ENCODE measurements at regions not wholly inside any gene's neighbourhood (a gene's known extent, or its start where the extent isn't known, plus 50 kb on each side); places are given as distances from the start of the nearest gene placed in this dataset.

DNA sequence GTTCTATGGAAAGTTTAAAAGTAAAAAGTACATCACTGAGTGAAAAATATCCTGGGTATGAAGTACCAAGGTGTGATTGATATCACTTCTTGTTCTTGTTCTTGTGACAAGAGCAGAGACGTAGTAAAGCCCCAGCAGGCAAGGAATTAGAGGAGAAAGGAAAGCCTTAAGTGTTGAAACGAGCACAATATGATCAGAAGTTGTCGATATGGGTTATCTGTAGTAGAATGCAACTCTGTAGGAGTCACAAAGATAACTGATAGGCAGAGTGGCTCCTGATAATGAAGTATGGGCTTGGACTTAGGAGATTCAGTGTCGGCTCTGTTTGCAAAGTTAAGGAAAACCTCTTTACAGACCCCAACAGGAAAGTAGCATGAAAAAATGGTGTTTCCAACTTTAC, 1179.1 kb downstream of the DTWD2 start:
- no peak overlapping the region for H3K4me3 ChIP-seq (replicated peaks; ENCODE audit: low read depth, low read length)
- DNase-seq (ENCODE audit: extremely low read depth, insufficient read length): no peak
- H3K27me3 ChIP-seq (replicated peaks; ENCODE audit: control insufficient read depth, insufficient read depth, low read length): no peaks in the 10 kb centered on the region
- H3K36me3 ChIP-seq (ENCODE audit: control insufficient read depth, insufficient read depth, low read length): no peaks in the 10 kb centered on the region
- TF ChIP-seq, protein P1, sequence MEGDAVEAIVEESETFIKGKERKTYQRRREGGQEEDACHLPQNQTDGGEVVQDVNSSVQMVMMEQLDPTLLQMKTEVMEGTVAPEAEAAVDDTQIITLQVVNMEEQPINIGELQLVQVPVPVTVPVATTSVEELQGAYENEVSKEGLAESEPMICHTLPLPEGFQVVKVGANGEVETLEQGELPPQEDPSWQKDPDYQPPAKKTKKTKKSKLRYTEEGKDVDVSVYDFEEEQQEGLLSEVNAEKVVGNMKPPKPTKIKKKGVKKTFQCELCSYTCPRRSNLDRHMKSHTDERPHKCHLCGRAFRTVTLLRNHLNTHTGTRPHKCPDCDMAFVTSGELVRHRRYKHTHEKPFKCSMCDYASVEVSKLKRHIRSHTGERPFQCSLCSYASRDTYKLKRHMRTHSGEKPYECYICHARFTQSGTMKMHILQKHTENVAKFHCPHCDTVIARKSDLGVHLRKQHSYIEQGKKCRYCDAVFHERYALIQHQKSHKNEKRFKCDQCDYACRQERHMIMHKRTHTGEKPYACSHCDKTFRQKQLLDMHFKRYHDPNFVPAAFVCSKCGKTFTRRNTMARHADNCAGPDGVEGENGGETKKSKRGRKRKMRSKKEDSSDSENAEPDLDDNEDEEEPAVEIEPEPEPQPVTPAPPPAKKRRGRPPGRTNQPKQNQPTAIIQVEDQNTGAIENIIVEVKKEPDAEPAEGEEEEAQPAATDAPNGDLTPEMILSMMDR (IDR thresholded peaks at IDR 0.05; ENCODE audit: insufficient read depth, low read length, poor library complexity, severe bottlenecking): no peak

DNA sequence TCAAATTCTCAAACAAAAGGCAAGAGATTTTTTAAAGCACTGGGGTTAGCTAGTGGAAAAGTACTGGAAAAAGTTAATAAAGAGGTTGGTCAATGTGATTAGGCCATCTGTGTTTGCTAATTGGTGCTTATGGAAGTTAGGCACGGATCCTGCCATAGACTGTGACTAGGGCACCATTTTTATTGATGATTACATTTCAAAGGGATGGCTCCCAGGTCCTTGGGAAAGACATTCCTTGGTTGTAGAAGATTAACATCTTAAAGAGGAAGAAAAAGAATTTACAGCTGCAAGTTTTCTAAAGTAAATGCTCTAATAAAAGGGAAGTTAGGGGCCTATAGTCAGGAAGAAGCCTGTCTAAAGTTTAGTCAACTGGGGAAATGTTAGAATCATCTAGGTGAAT, 1183.3 kb downstream of the DTWD2 start:
- Histone ChIP-seq H3K4me3 (replicated peaks; ENCODE audit: low read depth, low read length) (no peak overlapping the region), H3K36me3 (ENCODE audit: control insufficient read depth, insufficient read depth, low read length) (no peaks in the 10 kb centered on the region), H3K27me3 (replicated peaks; ENCODE audit: control insufficient read depth, insufficient read depth, low read length) (no peaks in the 10 kb centered on the region)
- no peak for DNase-seq (ENCODE audit: extremely low read depth, insufficient read length)
- TF ChIP-seq, protein P1 (IDR thresholded peaks at IDR 0.05; ENCODE audit: insufficient read depth, low read length, poor library complexity, severe bottlenecking): no peak

DNA sequence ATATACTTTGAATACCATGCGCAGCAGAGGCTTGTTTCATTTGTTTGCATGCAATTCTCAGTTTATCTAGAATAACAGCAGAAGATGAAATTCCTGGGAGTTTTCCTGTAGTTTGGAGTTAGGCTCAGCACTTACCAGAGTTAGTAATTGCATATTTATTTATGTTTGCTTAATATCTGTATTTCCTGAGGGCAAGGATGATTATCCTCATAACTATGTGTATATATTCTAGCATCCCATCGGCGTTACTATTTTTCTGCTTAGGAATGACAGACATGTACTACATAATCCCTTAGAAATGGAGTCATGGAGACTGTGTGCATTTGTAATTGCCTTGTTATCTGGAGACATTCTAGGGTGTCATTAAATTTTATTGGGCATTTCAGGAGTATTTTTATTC, 1184.8 kb downstream of the DTWD2 start:
- H3K4me3 ChIP-seq (replicated peaks; ENCODE audit: low read depth, low read length): no peak overlapping the region
- no peak for DNase-seq (ENCODE audit: extremely low read depth, insufficient read length)
- no peaks in the 10 kb centered on the region for H3K36me3 ChIP-seq (ENCODE audit: control insufficient read depth, insufficient read depth, low read length)
- TF ChIP-seq, protein P1 (IDR thresholded peaks at IDR 0.05; ENCODE audit: insufficient read depth, low read length, poor library complexity, severe bottlenecking): no peak
- H3K27me3 ChIP-seq (replicated peaks; ENCODE audit: control insufficient read depth, insufficient read depth, low read length): no peaks in the 10 kb centered on the region

DNA sequence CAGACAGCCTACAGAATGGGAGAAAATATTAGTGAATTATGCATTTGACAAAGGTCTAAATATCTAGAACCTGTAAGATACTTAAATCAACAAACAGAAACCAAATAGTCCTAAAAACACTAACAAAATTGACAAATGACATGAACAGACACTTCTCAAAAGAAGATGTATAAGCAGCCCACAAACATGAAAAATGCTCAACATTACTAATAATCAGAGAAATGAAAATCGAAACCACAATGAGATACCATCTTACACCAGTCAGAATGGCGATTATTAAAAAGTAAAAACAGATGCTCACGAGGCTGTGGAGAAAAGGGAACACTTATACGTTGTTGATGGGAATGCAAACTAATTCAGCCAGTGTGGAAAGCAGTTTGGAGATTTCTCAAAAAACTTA, 1186.8 kb downstream of the DTWD2 start:
- Histone ChIP-seq H3K36me3 (ENCODE audit: control insufficient read depth, insufficient read depth, low read length) (no peaks in the 10 kb centered on the region), H3K27me3 (replicated peaks; ENCODE audit: control insufficient read depth, insufficient read depth, low read length) (no peaks in the 10 kb centered on the region), H3K4me3 (replicated peaks; ENCODE audit: low read depth, low read length) (no peak overlapping the region)
- no peak for DNase-seq (ENCODE audit: extremely low read depth, insufficient read length)
- TF ChIP-seq, protein P1 (IDR thresholded peaks at IDR 0.05; ENCODE audit: insufficient read depth, low read length, poor library complexity, severe bottlenecking): no peak

DNA sequence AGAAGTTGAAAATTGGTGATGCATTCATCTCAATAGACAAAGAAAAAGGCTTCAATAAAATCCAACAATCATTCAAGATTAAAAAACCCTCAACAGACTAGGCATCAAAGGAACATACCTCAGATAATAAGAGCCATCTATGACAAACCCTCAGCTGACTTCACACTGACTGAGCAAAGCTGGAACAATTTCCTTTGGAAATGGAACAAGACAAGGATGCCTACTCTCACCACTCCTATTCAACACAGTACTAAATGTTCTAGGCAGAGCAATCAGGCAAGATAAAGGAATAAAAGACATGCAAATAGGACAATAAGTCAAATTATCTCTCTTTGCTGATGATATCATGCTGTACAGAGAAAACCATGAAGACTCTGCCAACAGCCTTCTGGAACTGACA, 1188.1 kb downstream of the DTWD2 start:
- DNase-seq (ENCODE audit: extremely low read depth, insufficient read length): no peak
- Histone ChIP-seq H3K4me3 (replicated peaks; ENCODE audit: low read depth, low read length) (no peak overlapping the region), H3K36me3 (ENCODE audit: control insufficient read depth, insufficient read depth, low read length) (no peaks in the 10 kb centered on the region), H3K27me3 (replicated peaks; ENCODE audit: control insufficient read depth, insufficient read depth, low read length) (no peaks in the 10 kb centered on the region)
- TF ChIP-seq, protein P1 (IDR thresholded peaks at IDR 0.05; ENCODE audit: insufficient read depth, low read length, poor library complexity, severe bottlenecking): no peak

DNA sequence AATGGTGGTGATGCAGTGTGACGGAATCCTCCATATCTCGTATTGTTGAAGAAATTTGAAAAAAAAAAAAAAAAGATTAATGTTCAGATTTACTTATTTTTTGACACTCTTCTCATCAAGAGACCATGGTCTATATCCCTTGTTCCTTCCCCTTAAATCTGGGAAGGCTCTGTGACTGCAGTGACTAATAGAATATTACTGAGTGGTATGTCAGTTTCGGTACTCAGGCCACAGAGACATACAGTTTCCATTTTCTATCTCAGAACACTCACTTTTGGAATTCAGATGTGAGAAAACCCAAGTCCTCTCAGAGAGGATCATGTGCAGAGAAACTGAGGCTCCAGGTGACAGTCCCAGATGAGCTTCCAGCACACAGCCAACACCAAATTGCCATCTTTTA, 1193.5 kb downstream of the DTWD2 start:
- TF ChIP-seq, protein P1 (IDR thresholded peaks at IDR 0.05; ENCODE audit: insufficient read depth, low read length, poor library complexity, severe bottlenecking): no peak
- H3K27me3 ChIP-seq (replicated peaks; ENCODE audit: control insufficient read depth, insufficient read depth, low read length): no peaks in the 10 kb centered on the region
- DNase-seq (ENCODE audit: extremely low read depth, insufficient read length): no peak
- H3K4me3 ChIP-seq (replicated peaks; ENCODE audit: low read depth, low read length): no peak overlapping the region
- H3K36me3 ChIP-seq (ENCODE audit: control insufficient read depth, insufficient read depth, low read length): no peaks in the 10 kb centered on the region

Data from GM06990 (cell line).